OCI-LY3 (cell line): ENCODE measurements at regions not wholly inside any gene's neighbourhood (a gene's known extent, or its start where the extent isn't known, plus 50 kb on each side); places are given as distances from the start of the nearest gene placed in this dataset.
A peak's percentile ranks its signal among the peaks of the same experiment; 100 is the strongest.
"Not testable (repeated sequence)": the region's sequence is repeated elsewhere in the genome, so short reads cannot be mapped to it uniquely, and the experiment has no call there.

Source experiments
- H2AFZ ChIP-seq: fragments of 200-600, 300-600 bp; shearing (Covaris generic); 2 replicates; pipeline ENCODE4 v1.6.0; 2014; ENCODE audit warnings: antibody characterized with exemption, low read depth, low read length
- H3K27ac ChIP-seq: fragments of 200-600, 300-600 bp; sonication (generic); 2 replicates; pipeline ENCODE4 v1.5.1; 2014; ENCODE audit warnings: mild to moderate bottlenecking, low read length, moderate library complexity, mixed read lengths
- H3K27me3 ChIP-seq: fragments of 200-600, 300-600 bp; sonication (generic); 2 replicates; pipeline ENCODE4 v1.6.1; 2014; ENCODE audit warnings: low read depth, low read length, mixed read lengths
- H3K36me3 ChIP-seq: fragments of 200-600, 300-600 bp; sonication (generic); replicated peaks from 2 replicates; pipeline ENCODE3; 2014; ENCODE audit warnings: low read depth, low read length, mixed read lengths
- H3K4me1 ChIP-seq: fragments of 300-600, 200-600 bp; sonication (generic); 2 replicates; pipeline ENCODE4 v1.6.1; 2014; ENCODE audit warnings: low read length, mixed read lengths
- H3K4me2 ChIP-seq: fragments of 200-600, 300-600 bp; sonication (generic); 2 replicates; pipeline ENCODE4 v1.6.1; 2014; ENCODE audit warnings: low read length, mixed read lengths
- H3K4me3 ChIP-seq: fragments of 300-600, 200-600 bp; sonication (generic); 2 replicates; pipeline ENCODE4 v1.5.1; 2014; ENCODE audit warnings: antibody characterized with exemption, mild to moderate bottlenecking, low read length, moderate library complexity
- H3K79me2 ChIP-seq: fragments of 300-600, 200-600 bp; shearing (Covaris generic); 2 replicates; pipeline ENCODE4 v1.6.1; 2014; ENCODE audit warnings: mild to moderate bottlenecking, low read length, mixed read lengths
- H3K9ac ChIP-seq: fragments of 300-600, 200-600 bp; shearing (Covaris generic); 2 replicates; pipeline ENCODE4 v1.6.0; 2014; ENCODE audit warnings: mild to moderate bottlenecking, low read length, moderate library complexity
- H3K9me3 ChIP-seq: fragments of 200-600, 300-600 bp; shearing (Covaris generic); 2 replicates; pipeline ENCODE4 v1.6.1; 2014; ENCODE audit warnings: low read length, mixed read lengths; ENCODE audit not compliant: insufficient read depth
- H4K20me1 ChIP-seq: fragments of 200-600, 300-600 bp; sonication (generic); 2 replicates; pipeline ENCODE4 v1.6.1; 2016; ENCODE audit warnings: low read length, mixed read lengths; ENCODE audit not compliant: insufficient read depth
- EZH2phosphoT487 ChIP-seq: fragments of 200-600 bp; shearing (Covaris generic); IDR thresholded peaks from 2 replicates; pipeline ENCODE4 v1.6.1; 2018; ENCODE audit warnings: antibody characterized with exemption, mixed run types, low read depth
- TF ChIP-seq, protein P1 (sequence below): fragments of 200-600, 300-600 bp; sonication (generic); IDR thresholded peaks from 2 replicates; pipeline ENCODE4 v1.5.1; 2014; ENCODE audit warnings: antibody characterized with exemption, low read length, low read depth

GRCh38 chr4:154152546-154152945 lies 339.1 kb downstream of the DCHS2 start:
- H3K9ac ChIP-seq = no peak overlapping the region
- no peak overlapping the region for H3K4me3 ChIP-seq
- no peak overlapping the region for H2AFZ ChIP-seq
- H3K4me1 ChIP-seq = no peaks in the 10 kb centered on the region
- H3K9me3 ChIP-seq = no peaks in the 10 kb centered on the region
- no peaks in the 10 kb centered on the region for H4K20me1 ChIP-seq
- H3K36me3 ChIP-seq = no peaks in the 10 kb centered on the region
- no peaks in the 10 kb centered on the region for H3K27me3 ChIP-seq
- TF ChIP-seq, protein P1, sequence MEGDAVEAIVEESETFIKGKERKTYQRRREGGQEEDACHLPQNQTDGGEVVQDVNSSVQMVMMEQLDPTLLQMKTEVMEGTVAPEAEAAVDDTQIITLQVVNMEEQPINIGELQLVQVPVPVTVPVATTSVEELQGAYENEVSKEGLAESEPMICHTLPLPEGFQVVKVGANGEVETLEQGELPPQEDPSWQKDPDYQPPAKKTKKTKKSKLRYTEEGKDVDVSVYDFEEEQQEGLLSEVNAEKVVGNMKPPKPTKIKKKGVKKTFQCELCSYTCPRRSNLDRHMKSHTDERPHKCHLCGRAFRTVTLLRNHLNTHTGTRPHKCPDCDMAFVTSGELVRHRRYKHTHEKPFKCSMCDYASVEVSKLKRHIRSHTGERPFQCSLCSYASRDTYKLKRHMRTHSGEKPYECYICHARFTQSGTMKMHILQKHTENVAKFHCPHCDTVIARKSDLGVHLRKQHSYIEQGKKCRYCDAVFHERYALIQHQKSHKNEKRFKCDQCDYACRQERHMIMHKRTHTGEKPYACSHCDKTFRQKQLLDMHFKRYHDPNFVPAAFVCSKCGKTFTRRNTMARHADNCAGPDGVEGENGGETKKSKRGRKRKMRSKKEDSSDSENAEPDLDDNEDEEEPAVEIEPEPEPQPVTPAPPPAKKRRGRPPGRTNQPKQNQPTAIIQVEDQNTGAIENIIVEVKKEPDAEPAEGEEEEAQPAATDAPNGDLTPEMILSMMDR = no peak
- no peak for TF ChIP-seq EZH2phosphoT487
- no peak overlapping the region for H3K4me2 ChIP-seq
- no peaks in the 10 kb centered on the region for H3K79me2 ChIP-seq
- H3K27ac ChIP-seq = no peak overlapping the region

DNA sequence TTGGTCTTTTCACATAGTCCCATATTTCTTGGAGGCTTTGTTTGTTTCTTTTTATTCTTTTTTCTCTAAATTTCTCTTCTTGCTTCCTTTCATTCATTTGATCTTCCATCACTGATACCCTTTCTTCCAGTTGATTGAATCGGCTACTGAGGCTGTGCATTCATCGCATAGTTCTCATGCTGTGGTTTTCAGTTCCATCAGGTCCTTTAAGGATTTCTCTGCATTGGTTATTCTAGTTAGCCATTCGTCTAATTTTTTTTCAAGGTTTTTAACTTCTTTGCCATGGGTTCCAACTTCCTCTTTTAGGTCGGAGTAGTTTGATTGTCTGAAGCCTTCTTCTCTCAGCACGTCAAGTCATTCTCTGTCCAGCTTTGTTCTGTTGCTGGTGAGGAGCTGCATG lies 342.4 kb downstream of the DCHS2 start:
- not testable (repeated sequence) for H3K4me1 ChIP-seq, H2AFZ ChIP-seq, H3K9ac ChIP-seq, H4K20me1 ChIP-seq, H3K27ac ChIP-seq, H3K27me3 ChIP-seq, H3K9me3 ChIP-seq, H3K79me2 ChIP-seq, H3K36me3 ChIP-seq, H3K4me3 ChIP-seq
- H3K4me2 ChIP-seq = peak overlapping the region; percentile 3; the same call in 1 of the 2 replicates

GRCh38 chr4:154143720-154144119 lies 347.9 kb downstream of the DCHS2 start:
- H3K36me3 ChIP-seq = no peaks in the 10 kb centered on the region
- H3K9me3 ChIP-seq = no peaks in the 10 kb centered on the region
- H4K20me1 ChIP-seq = no peaks in the 10 kb centered on the region
- H2AFZ ChIP-seq = no peak overlapping the region
- peaks cover 17% of the 10 kb centered on the region for H3K4me1 ChIP-seq
- H3K27me3 ChIP-seq = no peaks in the 10 kb centered on the region
- H3K79me2 ChIP-seq = no peaks in the 10 kb centered on the region
- H3K9ac ChIP-seq = no peak overlapping the region
- TF ChIP-seq, protein P1 = no peak
- H3K4me3 ChIP-seq = no peak overlapping the region
- no peak overlapping the region for H3K4me2 ChIP-seq
- H3K27ac ChIP-seq = no peak overlapping the region

DNA sequence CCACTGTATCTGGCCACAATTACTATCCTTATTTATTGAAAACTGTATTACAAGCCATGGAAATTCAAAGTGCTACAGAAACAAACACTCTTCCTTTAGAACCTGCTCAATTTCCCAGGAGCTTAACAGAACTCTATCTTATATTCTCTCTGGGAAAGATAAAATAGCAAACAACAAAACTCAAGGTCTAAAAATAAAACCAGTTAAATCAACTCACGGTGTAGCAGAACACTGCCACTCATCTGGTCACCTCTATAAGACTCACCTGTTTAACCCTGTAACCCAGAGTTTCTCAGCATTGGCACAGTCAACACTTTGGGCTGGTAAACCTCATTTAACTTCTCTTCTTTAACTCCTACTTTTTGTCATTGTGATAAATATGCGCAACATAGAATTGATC lies 348.9 kb downstream of the DCHS2 start:
- Histone ChIP-seq H3K4me2 (no peak overlapping the region), H3K4me1 (peaks cover 17% of the 10 kb centered on the region), H2AFZ (no peak overlapping the region), H4K20me1 (no peaks in the 10 kb centered on the region), H3K9ac (no peak overlapping the region), H3K79me2 (no peaks in the 10 kb centered on the region), H3K36me3 (no peaks in the 10 kb centered on the region), H3K4me3 (no peak overlapping the region), H3K9me3 (no peaks in the 10 kb centered on the region), H3K27ac (no peak overlapping the region), H3K27me3 (no peaks in the 10 kb centered on the region)
- TF ChIP-seq, protein P1 = no peak
- TF ChIP-seq EZH2phosphoT487 = no peak

- TF ChIP-seq, protein P1 = no peak
- no peak for TF ChIP-seq EZH2phosphoT487
- H3K4me3 ChIP-seq = no peak overlapping the region
- H3K4me2 ChIP-seq = peak overlapping the region; percentile 1; the same call in 1 of the 2 replicates
- no peaks in the 10 kb centered on the region for H4K20me1 ChIP-seq
- peak overlapping the region; percentile 70 for H2AFZ ChIP-seq
- H3K9ac ChIP-seq = no peak overlapping the region
- H3K9me3 ChIP-seq = no peaks in the 10 kb centered on the region
- no peaks in the 10 kb centered on the region for H3K27me3 ChIP-seq
- H3K36me3 ChIP-seq = no peaks in the 10 kb centered on the region
- H3K79me2 ChIP-seq = no peaks in the 10 kb centered on the region
- peaks cover 17% of the 10 kb centered on the region for H3K4me1 ChIP-seq
- H3K27ac ChIP-seq = no peak overlapping the region
These were observed 350.7 kb downstream of the DCHS2 start for GRCh38 chr4:154140869-154141268.
